Gastrocnemius medialis (tissue), 4 donors: ENCODE measurements at regions not wholly inside any gene's neighbourhood (a gene's known extent, or its start where the extent isn't known, plus 50 kb on each side); places are given as distances from the start of the nearest gene placed in this dataset.

Source experiments
- ATAC-seq, 2 donors: fragments of 150-250 bp; one replicate each; pipeline ENCODE4 v1.9.1; 2016
- DNase-seq, 2 donors: peaks; one replicate each; pipeline ENCODE4 v3.0.0-alpha.2; 2019
- H3K27ac ChIP-seq, 4 donors: fragments of 200-600 bp; sonication (generic); 1 replicate in 1 of 4; 2 replicates in 3 of 4; pipeline ENCODE4 v1.5.1; 2016 to 2018; ENCODE audit warnings: mild to moderate bottlenecking in 2 of 4, moderate library complexity in 1 of 4
- H3K27me3 ChIP-seq, 3 donors: fragments of 200-600 bp; sonication (generic) in 2 of 3; 1 replicate in 1 of 3; 2 replicates in 2 of 3; pipeline versions ENCODE4 v1.5.1 to v1.6.0; 2016 to 2019; ENCODE audit warnings: mild to moderate bottlenecking in 1 of 3, moderate library complexity in 1 of 3
- H3K36me3 ChIP-seq, 2 donors: fragments of 200-600 bp; sonication (generic) in 1 of 2; one replicate each; pipeline ENCODE4 v1.5.1; 2017 to 2018
- H3K4me1 ChIP-seq, 2 donors: fragments of 200-600 bp; sonication (generic) in 1 of 2; one replicate each; pipeline ENCODE4 v1.5.1; 2016 to 2017; ENCODE audit warnings: mild to moderate bottlenecking in 2 of 2
- H3K4me3 ChIP-seq, 4 donors: fragments of 200-600 bp; sonication (generic) in 3 of 4; 1 replicate in 1 of 4; 2 replicates in 3 of 4; pipeline ENCODE4 v1.5.1; 2016 to 2019; ENCODE audit warnings: mild to moderate bottlenecking in 2 of 4
- H3K9me3 ChIP-seq, 3 donors: fragments of 200-600 bp; sonication (generic) in 2 of 3; 1 replicate in 1 of 3; 2 replicates in 2 of 3; pipeline ENCODE4 v1.5.1; 2016 to 2019
- CTCF ChIP-seq, 5 experiments: fragments of 450-650 bp in 3 of 5; fragments of 200-600 bp in 2 of 5; sonication (generic) in 2 of 5; IDR thresholded peaks in 4 of 5; conservative IDR thresholded peaks in 1 of 5; 1 replicate in 4 of 5; 2 replicates in 1 of 5; pipeline ENCODE4 v1.5.1; 2016 to 2019; ENCODE audit warnings: antibody characterized with exemption in 5 of 5, mild to moderate bottlenecking in 3 of 5, moderate library complexity in 3 of 5
- POLR2A ChIP-seq, 2 donors: fragments of 450-650 bp; IDR thresholded peaks; one replicate each; pipeline ENCODE4 v1.6.1; 2017; ENCODE audit warnings: antibody characterized with exemption in 2 of 2, mild to moderate bottlenecking in 2 of 2, moderate library complexity in 2 of 2
- in situ Hi-C, 4 donors: fragments of 200-750 bp; cut with MboI; loops; one replicate each; pipeline versions ENCODE4 v1.15.0 to v1.8.0; 2017; ENCODE audit warnings: low sequenced_read_pairs in 4 of 4
- intact Hi-C: fragments of 100-400 bp; cut with DNase I; formaldehyde crosslinking; loops from one replicate; pipeline ENCODE4 v1.15.1; 2023; ENCODE audit warnings: low total_unique reads

DNA sequence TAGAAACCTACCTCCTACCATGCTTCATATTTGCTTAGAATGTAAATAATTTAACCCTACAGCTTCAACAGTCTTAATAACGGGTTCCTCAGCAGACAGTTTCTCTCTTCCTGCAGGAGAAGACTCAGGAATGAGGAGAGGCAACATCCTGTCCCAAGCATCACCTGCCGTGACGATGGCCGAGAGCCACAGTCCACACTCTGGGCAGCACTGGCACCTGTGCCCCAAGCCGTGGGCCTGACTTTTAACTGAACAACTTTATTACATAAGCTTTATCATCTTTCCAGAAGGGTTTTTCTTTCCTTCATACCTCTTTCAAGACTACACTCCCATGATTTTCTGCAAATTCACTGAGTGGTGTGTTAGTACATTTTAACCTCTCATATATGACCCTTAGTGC lies 856.0 kb downstream of the GALR1 start:
- no peaks in the 10 kb centered on the region for H3K36me3 ChIP-seq
- ATAC-seq (no peak), DNase-seq (no peak)
- no peak overlapping the region for H3K27ac ChIP-seq
- in situ Hi-C loops (no loop called here), intact Hi-C loops (no loop called here)
- H3K4me1 ChIP-seq, result no peaks in the 10 kb centered on the region
- H3K27me3 ChIP-seq, result no peaks in the 10 kb centered on the region
- TF ChIP-seq POLR2A (IDR thresholded peaks at IDR 0.05) (no peak), CTCF (IDR thresholded peaks at IDR 0.05 in 4 of 5, conservative IDR thresholded peaks at IDR 0.05 in 1 of 5) (no peak)
- H3K4me3 ChIP-seq, result no peak overlapping the region
- no peaks in the 10 kb centered on the region for H3K9me3 ChIP-seq

- Histone ChIP-seq H3K4me1 (no peaks in the 10 kb centered on the region), H3K4me3 (no peak overlapping the region), H3K27ac (no peak overlapping the region), H3K36me3 (no peaks in the 10 kb centered on the region), H3K9me3 (no peaks in the 10 kb centered on the region), H3K27me3 (no peaks in the 10 kb centered on the region)
- DNase-seq (no peak), ATAC-seq (no peak)
- TF ChIP-seq POLR2A (IDR thresholded peaks at IDR 0.05), result no peak
- no peak for TF ChIP-seq CTCF (IDR thresholded peaks at IDR 0.05 in 4 of 5, conservative IDR thresholded peaks at IDR 0.05 in 1 of 5)
- intact Hi-C loops (no loop called here), in situ Hi-C loops (no loop called here)
Observed at GRCh38 chr18:78106946-78107345, 857.3 kb downstream of the GALR1 start.

GRCh38 chr18:78107363-78107762 lies 857.7 kb downstream of the GALR1 start:
- Histone ChIP-seq H3K27me3 (no peaks in the 10 kb centered on the region), H3K4me3 (no peak overlapping the region), H3K4me1 (no peaks in the 10 kb centered on the region), H3K27ac (no peak overlapping the region), H3K9me3 (no peaks in the 10 kb centered on the region), H3K36me3 (no peaks in the 10 kb centered on the region)
- intact Hi-C loops, result no loop called here
- ATAC-seq (no peak), DNase-seq (no peak)
- in situ Hi-C loops, result no loop called here
- no peak for TF ChIP-seq POLR2A (IDR thresholded peaks at IDR 0.05)
- TF ChIP-seq CTCF (IDR thresholded peaks at IDR 0.05 in 4 of 5, conservative IDR thresholded peaks at IDR 0.05 in 1 of 5), result no peak

DNA sequence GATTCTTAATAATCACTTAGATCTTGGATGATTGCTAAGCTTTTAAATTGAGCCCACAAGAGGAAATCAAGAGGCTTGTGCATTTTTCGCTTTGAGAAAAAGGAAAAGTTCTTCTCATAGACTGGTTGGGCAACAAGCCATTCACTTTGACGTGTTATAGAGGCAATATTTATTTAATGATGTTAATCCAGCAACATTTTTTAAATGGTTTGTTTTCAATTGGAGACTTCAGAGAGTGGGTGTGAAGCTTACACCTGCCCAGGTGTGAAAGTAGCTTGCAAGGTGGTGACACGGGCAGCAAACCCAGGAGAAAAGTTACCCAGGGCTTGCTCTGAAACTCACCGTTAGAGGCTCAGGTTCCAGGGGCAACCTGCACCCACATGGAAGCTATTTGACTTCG lies 858.9 kb downstream of the GALR1 start:
- DNase-seq (no peak), ATAC-seq (no peak)
- TF ChIP-seq POLR2A (IDR thresholded peaks at IDR 0.05), result no peak
- no peak for TF ChIP-seq CTCF (IDR thresholded peaks at IDR 0.05 in 4 of 5, conservative IDR thresholded peaks at IDR 0.05 in 1 of 5)
- H3K4me3 ChIP-seq, result no peak overlapping the region
- H3K27ac ChIP-seq, result no peak overlapping the region
- no peaks in the 10 kb centered on the region for H3K9me3 ChIP-seq
- no peaks in the 10 kb centered on the region for H3K27me3 ChIP-seq
- H3K4me1 ChIP-seq, result no peaks in the 10 kb centered on the region
- in situ Hi-C loops, result no loop called here
- no peaks in the 10 kb centered on the region for H3K36me3 ChIP-seq
- intact Hi-C loops, result no loop called here

DNA sequence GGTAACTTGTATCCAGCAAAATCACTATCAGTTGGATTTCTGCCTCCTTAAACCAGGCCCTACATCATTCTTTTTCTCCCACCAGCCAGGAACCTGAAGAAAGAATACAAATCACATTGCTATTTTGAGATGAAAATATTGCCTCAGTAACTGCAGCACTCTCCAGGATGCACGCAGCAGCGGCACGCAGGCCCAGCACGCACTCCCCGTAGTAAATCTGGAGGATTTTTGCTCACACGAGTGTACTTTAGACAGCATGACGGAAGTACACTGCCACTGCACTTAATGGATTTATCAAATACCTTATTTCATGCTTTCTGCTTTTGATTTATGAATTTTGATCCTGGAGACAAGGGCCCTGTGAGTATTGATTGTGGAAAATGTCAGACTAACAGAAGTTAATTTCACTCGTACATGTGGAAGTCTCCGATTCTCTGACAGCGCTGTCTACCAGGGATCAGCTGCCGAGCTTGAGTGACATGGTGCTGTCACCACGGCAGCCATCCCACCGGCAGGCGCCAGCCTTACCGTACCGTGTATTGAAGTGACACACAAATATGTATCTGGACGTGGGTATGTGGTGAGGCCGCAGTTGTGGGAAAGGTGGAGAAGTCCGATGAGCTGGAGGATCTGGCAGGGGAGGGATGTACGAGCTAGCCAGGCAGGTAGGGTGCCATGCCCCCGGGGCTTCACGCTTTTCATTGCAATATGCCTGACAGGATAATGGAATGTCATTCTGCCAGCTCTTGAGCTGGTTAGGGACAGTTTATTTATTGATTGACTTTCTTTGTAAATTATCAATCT lies 863.7 kb downstream of the GALR1 start:
- DNase-seq (no peak), ATAC-seq (no peak)
- intact Hi-C loops (no loop called here), in situ Hi-C loops (no loop called here)
- Histone ChIP-seq H3K27me3 (no peaks in the 10 kb centered on the region), H3K9me3 (no peaks in the 10 kb centered on the region), H3K36me3 (no peaks in the 10 kb centered on the region), H3K4me1 (no peaks in the 10 kb centered on the region), H3K4me3 (no peak overlapping the region), H3K27ac (no peak overlapping the region)
- TF ChIP-seq POLR2A (IDR thresholded peaks at IDR 0.05) (no peak), CTCF (IDR thresholded peaks at IDR 0.05 in 4 of 5, conservative IDR thresholded peaks at IDR 0.05 in 1 of 5) (no peak)
